MCF 10A (cell line): ENCODE measurements at regions not wholly inside any gene's neighbourhood (a gene's known extent, or its start where the extent isn't known, plus 50 kb on each side); places are given as distances from the start of the nearest gene placed in this dataset.

Source experiments
- BruUV-seq: library from RNA; stranded (reverse); fragments of 400-500 nt; replicated peaks from 2 replicates; lab custom pipeline; 2021; lab: Mats Ljungman, UMichigan
- CTCF ChIA-PET: fragments of 300-600 bp; sonication (Branson Sonifier 250); formaldehyde crosslinking; extraction: SDS; loops from one replicate; lab custom pipeline; 2021; ENCODE audit warnings: antibody characterized with exemption, inconsistent platforms; lab: Yijun Ruan, JAX
- POLR2A ChIA-PET: fragments of 300-600, 350-650 bp; sonication (Branson Sonifier 250); formaldehyde crosslinking; extraction: SDS; loops from one replicate; lab custom pipeline; 2020; ENCODE audit warnings: antibody characterized with exemption, inconsistent platforms; lab: Yijun Ruan, JAX
- DNase-seq: peaks from one replicate; pipeline ENCODE4 v3.0.0-alpha.2; 2018; ENCODE audit not compliant: unreplicated experiment
- H3K27ac Mint-ChIP-seq: one replicate; pipeline ENCODE4 v1.8.0; 2022; ENCODE audit warnings: mild to moderate bottlenecking, low read depth, mixed read lengths; ENCODE audit not compliant: unreplicated experiment
- H3K27me3 Mint-ChIP-seq: one replicate; pipeline ENCODE4 v1.8.0; 2022; ENCODE audit warnings: mixed read lengths; ENCODE audit not compliant: insufficient read depth, unreplicated experiment
- H3K36me3 Mint-ChIP-seq: one replicate; pipeline ENCODE4 v1.8.0; 2022; ENCODE audit warnings: mild to moderate bottlenecking, moderate library complexity, mixed read lengths; ENCODE audit not compliant: insufficient read depth, unreplicated experiment
- H3K4me1 Mint-ChIP-seq: one replicate; pipeline ENCODE4 v1.8.0; 2022; ENCODE audit warnings: mixed read lengths; ENCODE audit not compliant: insufficient read depth, unreplicated experiment
- H3K4me3 Mint-ChIP-seq: one replicate; pipeline ENCODE4 v1.8.0; 2022; ENCODE audit warnings: mild to moderate bottlenecking, moderate library complexity, mixed read lengths; ENCODE audit not compliant: unreplicated experiment
- H3K9me3 Mint-ChIP-seq: one replicate; pipeline ENCODE4 v1.8.0; 2022; ENCODE audit warnings: mixed read lengths; ENCODE audit not compliant: unreplicated experiment
- CTCF ChIP-seq: fragments of 200-600 bp; IDR thresholded peaks from one replicate; pipeline ENCODE4 v1.8.0; 2022; ENCODE audit warnings: antibody characterized with exemption, mild to moderate bottlenecking; ENCODE audit not compliant: unreplicated experiment
- intact Hi-C: fragments of 100-400 bp; cut with micrococcal nuclease; formaldehyde crosslinking; loops from 2 replicates; pipeline ENCODE4 v1.14.1; 2022

- no peaks in the 10 kb centered on the region for H3K4me1 Mint-ChIP-seq
Measured at GRCh38 chr1:208767816-208768215, 523.6 kb upstream of the PLXNA2 start.

GRCh38 chr1:208772891-208773290, 528.7 kb upstream of the PLXNA2 start:
- no TSS peak for BruUV-seq
- no peak for DNase-seq
- Mint-ChIP-seq H3K4me1 (no peaks in the 10 kb centered on the region), H3K36me3 (no peaks in the 10 kb centered on the region), H3K27me3 (no peaks in the 10 kb centered on the region), H3K27ac (no peak overlapping the region), H3K9me3 (no peaks in the 10 kb centered on the region), H3K4me3 (no peak overlapping the region)
- POLR2A ChIA-PET: interaction anchor here (0.6 to 0.7 kb wide), 2 partner anchors 18 to 1462 kb away, joined by 3 read pairs; no protein-coding TSS in a partner anchor
- TF ChIP-seq CTCF: no peak
- intact Hi-C loops: no loop called here
- CTCF ChIA-PET: no interaction called here

More at GRCh38 chr1:208767816-208768215, 523.6 kb upstream of the PLXNA2 start:
- intact Hi-C loops: no loop called here
- no peaks in the 10 kb centered on the region for H3K9me3 Mint-ChIP-seq
- H3K36me3 Mint-ChIP-seq: no peaks in the 10 kb centered on the region
- no TSS peak for BruUV-seq
- POLR2A ChIA-PET: interaction anchor here (0.7 kb wide), 1 partner anchor 17 kb away, joined by 3 read pairs; no protein-coding TSS in a partner anchor
- CTCF ChIA-PET: interaction anchor here (0.6 to 0.8 kb wide), 2 partner anchors 18 to 41 kb away, joined by 3 to 5 read pairs; no protein-coding TSS in a partner anchor
- no peak overlapping the region for H3K27ac Mint-ChIP-seq
- no peaks in the 10 kb centered on the region for H3K27me3 Mint-ChIP-seq
- no peak for TF ChIP-seq CTCF
- no peak overlapping the region for H3K4me3 Mint-ChIP-seq
- no peak for DNase-seq

GRCh38 chr1:208775841-208776240, 531.7 kb upstream of the PLXNA2 start:
- H3K27me3 Mint-ChIP-seq: no peaks in the 10 kb centered on the region
- H3K9me3 Mint-ChIP-seq: no peaks in the 10 kb centered on the region
- DNase-seq: no peak
- H3K36me3 Mint-ChIP-seq: no peaks in the 10 kb centered on the region
- CTCF ChIA-PET: interaction anchor here (0.7 to 4.4 kb wide), 5 partner anchors 11 to 427 kb away, joined by 3 to 16 read pairs (median 3); no protein-coding TSS in a partner anchor
- H3K4me1 Mint-ChIP-seq: peaks cover 6% of the 10 kb centered on the region
- no peak overlapping the region for H3K27ac Mint-ChIP-seq
- H3K4me3 Mint-ChIP-seq: no peak overlapping the region
- no TSS peak for BruUV-seq
- no peak for TF ChIP-seq CTCF
- intact Hi-C loops: no loop called here
- POLR2A ChIA-PET: interaction anchor here (0.7 to 1.0 kb wide), 2 partner anchors 23 to 32 kb away, joined by 3 read pairs; no protein-coding TSS in a partner anchor

- Mint-ChIP-seq H3K27ac (no peak overlapping the region), H3K4me1 (peaks cover 6% of the 10 kb centered on the region), H3K9me3 (no peaks in the 10 kb centered on the region), H3K4me3 (no peak overlapping the region), H3K36me3 (no peaks in the 10 kb centered on the region), H3K27me3 (no peaks in the 10 kb centered on the region)
- no TSS peak for BruUV-seq
- POLR2A ChIA-PET: interaction anchor here (0.6 to 1.4 kb wide), 6 partner anchors 9 to 391 kb away, joined by 3 to 5 read pairs (median 3); no protein-coding TSS in a partner anchor
- CTCF ChIA-PET: interaction anchor here (0.6 to 4.4 kb wide), 3 partner anchors 8 to 390 kb away, joined by 3 to 16 read pairs (median 4); no protein-coding TSS in a partner anchor
- intact Hi-C loops: no loop called here
- DNase-seq: peak; percentile 31
- TF ChIP-seq CTCF: no peak
Measured at GRCh38 chr1:208778417-208778816, 534.2 kb upstream of the PLXNA2 start.
